NOMO-1 treated with DMSO at 0.1 percent for 48 hours (cell line): ENCODE measurements at regions not wholly inside any gene's neighbourhood (a gene's known extent, or its start where the extent isn't known, plus 50 kb on each side); places are given as distances from the start of the nearest gene placed in this dataset.

Source experiments
- DNase-seq: peaks from one replicate; lab custom pipeline; 2025; ENCODE audit not compliant: unreplicated experiment; lab: John Stamatoyannopoulos, UW

DNA sequence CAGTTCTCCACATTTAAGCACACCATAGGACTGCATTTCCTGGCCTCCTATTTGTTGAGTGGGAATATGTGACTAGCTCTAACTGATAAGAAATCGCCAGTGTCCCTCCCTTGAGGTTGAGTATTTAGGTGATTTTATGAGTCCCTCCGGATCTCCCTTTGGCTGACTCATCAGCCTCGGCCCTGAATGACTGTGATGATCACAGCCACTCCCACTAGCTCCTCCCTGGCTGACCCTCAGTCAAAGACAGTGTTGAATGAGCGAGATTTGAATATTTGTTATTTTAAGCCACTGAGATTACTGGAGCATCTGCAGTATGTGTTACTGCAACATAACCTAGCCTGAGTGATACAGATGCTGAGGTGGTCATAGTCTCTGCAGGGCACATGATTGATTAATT, 515.3 kb downstream of the EPHB1 start:
- DNase-seq = no peak

DNA sequence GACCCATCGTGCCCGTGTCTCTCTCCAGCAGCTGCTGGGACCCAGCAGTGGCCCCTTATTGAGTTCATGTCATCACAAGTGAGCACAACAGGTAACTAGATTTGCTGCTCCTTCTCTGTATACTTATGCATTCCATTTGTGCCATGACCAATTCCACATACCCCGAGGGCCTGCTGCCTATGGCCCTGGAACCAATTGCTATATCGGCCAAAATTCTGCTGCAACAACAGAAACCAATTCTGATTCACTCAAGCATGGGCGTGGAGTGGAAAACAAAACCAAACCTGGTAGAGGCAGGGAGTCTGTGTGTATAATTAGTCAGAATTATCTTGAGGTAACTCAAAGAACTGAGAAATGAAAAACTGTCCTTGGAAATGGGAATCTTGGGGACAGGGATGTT, 516.6 kb downstream of the EPHB1 start:
- DNase-seq = no peak

- DNase-seq = no peak
Observed at GRCh38 chr3:135314237-135314636, 519.2 kb downstream of the EPHB1 start.

DNA sequence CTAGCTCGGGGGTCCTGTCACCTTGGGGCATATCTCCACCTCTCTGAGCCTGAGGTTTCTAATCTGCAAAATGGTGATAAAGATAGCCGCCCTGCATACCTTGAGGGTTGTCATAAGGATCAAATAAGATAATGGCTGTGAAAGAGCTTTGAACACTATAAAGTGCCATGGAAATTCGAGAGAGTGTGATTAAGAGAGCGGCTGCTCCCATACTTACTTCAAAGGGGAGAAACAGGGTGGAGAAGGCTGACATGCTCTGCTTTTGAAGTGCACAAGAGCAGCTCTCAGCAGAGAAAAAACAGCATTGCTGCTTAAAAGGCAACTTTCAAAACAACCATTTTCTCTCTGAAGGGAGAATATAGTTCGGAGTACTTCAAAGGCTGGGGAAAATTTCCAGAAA, 529.2 kb downstream of the EPHB1 start:
- no peak for DNase-seq

GRCh38 chr3:135325096-135325495, 530.0 kb downstream of the EPHB1 start:
- DNase-seq = no peak

- no peak for DNase-seq
Observed at GRCh38 chr3:135325726-135326235, 530.7 kb downstream of the EPHB1 start.

- no peak for DNase-seq
Observed at GRCh38 chr3:135326851-135327250, 531.8 kb downstream of the EPHB1 start.

- no peak for DNase-seq
Observed at GRCh38 chr3:135328036-135328435, 533.0 kb downstream of the EPHB1 start.

- DNase-seq = no peak
Observed at GRCh38 chr3:135329479-135329878, 534.4 kb downstream of the EPHB1 start.

GRCh38 chr3:135337192-135337591, 542.1 kb downstream of the EPHB1 start:
- no peak for DNase-seq

- DNase-seq = no peak
Observed at GRCh38 chr3:135348690-135349089, 553.6 kb downstream of the EPHB1 start.

DNA sequence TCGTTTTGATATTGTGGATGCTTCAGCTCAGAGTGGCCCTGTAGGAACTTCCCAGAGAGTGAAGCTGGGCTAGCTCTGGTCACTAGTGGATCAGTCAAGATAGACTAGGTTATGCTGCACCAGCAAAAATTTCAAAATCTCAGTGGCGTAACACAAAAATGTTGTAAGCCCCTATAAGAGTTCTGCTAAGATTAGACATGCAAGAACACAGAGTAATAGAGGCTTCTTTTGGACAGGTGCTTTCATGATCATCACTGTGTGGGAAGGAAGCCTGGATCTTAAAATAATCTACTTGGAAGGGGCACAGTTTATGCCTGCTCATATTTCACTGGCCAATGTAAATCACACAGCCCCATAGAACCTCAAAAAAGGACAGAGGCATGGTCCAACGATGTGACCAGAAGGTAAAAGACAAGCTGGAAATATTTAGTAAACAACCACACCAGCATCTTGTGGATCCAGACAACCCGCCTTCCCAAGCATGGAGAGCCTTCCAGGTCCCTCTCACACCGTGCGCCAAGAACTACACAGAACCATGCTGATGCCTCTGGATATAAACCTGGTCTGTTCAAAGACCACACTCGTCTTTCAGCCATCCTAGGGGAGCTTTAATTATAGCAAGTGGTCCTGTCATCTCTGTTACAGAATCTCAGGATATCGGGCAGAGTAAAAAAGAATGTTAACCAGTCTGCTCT, 554.3 kb downstream of the EPHB1 start:
- no peak for DNase-seq

DNA sequence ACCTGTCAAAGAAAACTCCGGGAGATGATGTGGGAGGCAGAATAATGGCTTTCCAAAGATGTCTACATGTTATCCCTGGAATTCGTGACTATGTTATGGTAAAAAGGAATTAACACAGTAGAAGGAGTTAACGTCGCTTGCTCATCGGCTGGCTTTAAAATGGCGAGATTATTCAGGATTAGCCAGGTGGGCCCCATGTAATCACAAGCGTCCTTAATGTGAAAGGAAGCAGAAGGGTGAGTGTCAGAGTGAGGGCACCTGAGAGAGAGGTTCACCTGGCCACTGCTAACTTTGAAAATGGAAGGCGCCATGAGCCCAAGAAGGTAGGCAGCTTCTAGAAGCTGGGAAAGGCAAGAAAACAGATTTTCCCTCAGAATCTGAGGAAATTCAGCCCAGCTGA, 557.2 kb downstream of the EPHB1 start:
- DNase-seq = no peak

DNA sequence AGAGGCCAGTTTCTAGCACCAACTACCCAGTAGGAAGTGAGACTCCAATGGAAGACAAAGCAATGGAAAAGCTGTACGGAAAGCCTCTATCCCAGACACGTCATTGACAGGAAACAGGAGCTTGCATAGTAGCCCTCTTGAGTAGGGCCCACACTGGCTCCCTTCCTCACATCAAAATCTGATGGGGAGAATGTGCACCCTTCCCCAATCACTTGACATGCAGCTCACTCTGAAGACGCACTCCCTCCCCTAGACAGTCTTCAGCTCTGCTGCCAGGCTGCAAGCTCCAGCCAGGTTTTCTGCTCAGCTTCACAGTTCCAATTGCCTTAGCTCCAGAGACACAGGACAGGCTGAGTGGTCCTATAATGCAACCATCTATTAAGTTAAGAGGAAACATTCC, 567.8 kb downstream of the EPHB1 start:
- DNase-seq = no peak

- DNase-seq = no peak
Observed at GRCh38 chr3:135364676-135365075, 569.6 kb downstream of the EPHB1 start.

DNA sequence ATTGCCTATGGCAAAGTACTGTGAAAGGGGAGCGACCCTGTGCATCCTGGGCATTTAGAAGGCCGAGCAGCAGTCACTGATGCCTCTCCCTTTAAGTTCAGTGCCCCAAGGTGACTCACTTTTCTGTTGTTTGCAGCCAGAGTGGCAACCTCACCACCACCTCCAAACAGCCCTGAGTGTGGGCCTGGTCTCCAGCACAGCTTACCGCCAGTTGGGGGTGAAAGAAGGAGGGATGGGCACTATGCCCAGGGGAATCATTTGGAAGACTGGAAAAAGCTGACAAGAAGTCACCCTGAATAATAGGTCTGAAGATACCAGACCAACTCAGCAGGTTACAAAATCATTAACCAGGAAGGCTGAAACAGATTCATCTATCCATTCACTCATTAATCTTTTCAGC, 571.8 kb downstream of the EPHB1 start:
- DNase-seq = no peak

DNA sequence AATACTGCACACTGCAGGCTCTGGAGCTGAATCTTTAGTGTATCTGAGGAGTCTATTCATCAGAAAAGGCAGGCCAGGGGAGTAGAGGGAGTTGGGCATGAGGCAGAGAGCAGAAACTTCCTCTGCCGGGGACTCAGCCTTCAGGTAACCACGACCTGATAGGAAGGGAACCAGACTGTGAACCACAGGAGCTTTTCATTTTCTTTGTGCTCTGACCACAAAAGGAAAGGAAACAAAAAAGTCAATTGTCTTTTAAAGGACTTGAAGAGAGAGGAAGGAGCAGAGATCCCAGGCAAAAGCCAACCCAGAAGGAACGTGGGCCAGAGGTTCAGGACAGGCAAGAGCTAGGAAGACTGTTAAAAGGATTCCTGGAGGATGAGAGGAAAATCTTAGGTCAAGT, 573.3 kb downstream of the EPHB1 start:
- DNase-seq = no peak

GRCh38 chr3:135368781-135369180, 573.7 kb downstream of the EPHB1 start:
- no peak for DNase-seq

DNA sequence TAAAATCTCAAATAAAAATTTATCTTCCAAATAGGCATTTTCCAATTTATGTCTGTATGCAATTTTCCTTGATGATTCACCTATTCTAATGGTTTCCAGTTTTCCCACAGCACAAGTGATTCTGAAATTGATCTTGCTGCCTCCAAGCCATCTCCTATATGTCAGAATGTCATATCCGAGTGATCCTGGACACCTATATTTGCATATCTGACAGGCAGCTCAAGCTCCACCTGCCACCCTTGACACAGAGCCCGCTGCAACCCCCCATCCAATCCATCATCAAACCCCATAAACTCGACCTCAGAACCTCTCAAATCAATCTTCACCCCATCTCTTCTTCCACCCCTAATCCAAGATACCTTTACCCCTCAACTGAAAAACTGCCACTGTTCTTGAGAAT, 579.5 kb downstream of the EPHB1 start:
- no peak for DNase-seq

- DNase-seq = no peak
Observed at GRCh38 chr3:135382188-135382587, 583.3 kb upstream of the PPP2R3A start.

- no peak for DNase-seq
Observed at GRCh38 chr3:135382621-135383020, 582.9 kb upstream of the PPP2R3A start.

- DNase-seq = no peak
Observed at GRCh38 chr3:135383301-135383700, 582.2 kb upstream of the PPP2R3A start.

GRCh38 chr3:135392151-135392550, 573.4 kb upstream of the PPP2R3A start:
- no peak for DNase-seq
